ENCODE measurements at regions not wholly inside any gene's neighbourhood (a gene's known extent, or its start where the extent isn't known, plus 50 kb on each side); places are given as distances from the start of the nearest gene placed in this dataset.

GRCh38 chr4:53767482-53767881, 176.2 kb upstream of the LNX1 start:
- Mint-ChIP-seq H3K4me1 (ENCODE audit: low read depth) (no peaks in the 10 kb centered on the region), H3K27me3 (ENCODE audit: low read depth) (no peaks in the 10 kb centered on the region), H3K4me3 (ENCODE audit: low read depth) (no peak overlapping the region), H3K27ac (no peak overlapping the region), H3K9me3 (no peaks in the 10 kb centered on the region), H3K36me3 (ENCODE audit: low read depth) (no peaks in the 10 kb centered on the region)
- no peak for DNase-seq (ENCODE audit: low spot score)
- intact Hi-C loops (cut with micrococcal nuclease): no loop called here

- H3K4me3 Mint-ChIP-seq (ENCODE audit: low read depth): no peak overlapping the region
- no peak overlapping the region for H3K27ac Mint-ChIP-seq
- H3K9me3 Mint-ChIP-seq: no peaks in the 10 kb centered on the region
- DNase-seq (ENCODE audit: low spot score): no peak
- H3K27me3 Mint-ChIP-seq (ENCODE audit: low read depth): no peaks in the 10 kb centered on the region
- no peaks in the 10 kb centered on the region for H3K36me3 Mint-ChIP-seq (ENCODE audit: low read depth)
- intact Hi-C loops (cut with micrococcal nuclease): no loop called here
- no peaks in the 10 kb centered on the region for H3K4me1 Mint-ChIP-seq (ENCODE audit: low read depth)
Measured at GRCh38 chr4:53764761-53765490, 173.6 kb upstream of the LNX1 start.

- H3K9me3 Mint-ChIP-seq: no peaks in the 10 kb centered on the region
- H3K36me3 Mint-ChIP-seq (ENCODE audit: low read depth): no peaks in the 10 kb centered on the region
- no peaks in the 10 kb centered on the region for H3K27me3 Mint-ChIP-seq (ENCODE audit: low read depth)
- H3K4me1 Mint-ChIP-seq (ENCODE audit: low read depth): no peaks in the 10 kb centered on the region
- DNase-seq (ENCODE audit: low spot score): no peak
- no peak overlapping the region for H3K27ac Mint-ChIP-seq
- H3K4me3 Mint-ChIP-seq (ENCODE audit: low read depth): no peak overlapping the region
- intact Hi-C loops (cut with micrococcal nuclease): no loop called here
Measured at GRCh38 chr4:53763813-53764597, 172.7 kb upstream of the LNX1 start.

- no peak for DNase-seq (ENCODE audit: low spot score)
- no peak overlapping the region for H3K27ac Mint-ChIP-seq
- intact Hi-C loops (cut with micrococcal nuclease): no loop called here
- no peaks in the 10 kb centered on the region for H3K4me1 Mint-ChIP-seq (ENCODE audit: low read depth)
- no peaks in the 10 kb centered on the region for H3K9me3 Mint-ChIP-seq
- no peak overlapping the region for H3K4me3 Mint-ChIP-seq (ENCODE audit: low read depth)
- H3K36me3 Mint-ChIP-seq (ENCODE audit: low read depth): no peaks in the 10 kb centered on the region
- no peaks in the 10 kb centered on the region for H3K27me3 Mint-ChIP-seq (ENCODE audit: low read depth)
Measured at GRCh38 chr4:53755656-53756055, 164.4 kb upstream of the LNX1 start.

GRCh38 chr4:53752124-53752523, 160.8 kb upstream of the LNX1 start:
- no peak for DNase-seq (ENCODE audit: low spot score)
- no peak overlapping the region for H3K4me3 Mint-ChIP-seq (ENCODE audit: low read depth)
- no peak overlapping the region for H3K27ac Mint-ChIP-seq
- intact Hi-C loops (cut with micrococcal nuclease): no loop called here
- H3K27me3 Mint-ChIP-seq (ENCODE audit: low read depth): no peaks in the 10 kb centered on the region
- no peaks in the 10 kb centered on the region for H3K36me3 Mint-ChIP-seq (ENCODE audit: low read depth)
- H3K4me1 Mint-ChIP-seq (ENCODE audit: low read depth): no peaks in the 10 kb centered on the region
- H3K9me3 Mint-ChIP-seq: no peaks in the 10 kb centered on the region

- Mint-ChIP-seq H3K4me3 (ENCODE audit: low read depth) (no peak overlapping the region), H3K4me1 (ENCODE audit: low read depth) (no peaks in the 10 kb centered on the region), H3K9me3 (no peaks in the 10 kb centered on the region), H3K27ac (no peak overlapping the region), H3K36me3 (ENCODE audit: low read depth) (no peaks in the 10 kb centered on the region), H3K27me3 (ENCODE audit: low read depth) (no peaks in the 10 kb centered on the region)
- no peak for DNase-seq (ENCODE audit: low spot score)
- intact Hi-C loops (cut with micrococcal nuclease): no loop called here
Measured at GRCh38 chr4:53748328-53748772, 157.1 kb upstream of the LNX1 start.

- DNase-seq (ENCODE audit: low spot score): no peak
- Mint-ChIP-seq H3K36me3 (ENCODE audit: low read depth) (no peaks in the 10 kb centered on the region), H3K4me3 (ENCODE audit: low read depth) (no peak overlapping the region), H3K9me3 (no peaks in the 10 kb centered on the region), H3K27me3 (ENCODE audit: low read depth) (no peaks in the 10 kb centered on the region), H3K27ac (no peak overlapping the region), H3K4me1 (ENCODE audit: low read depth) (no peaks in the 10 kb centered on the region)
- intact Hi-C loops (cut with micrococcal nuclease): no loop called here
Measured at GRCh38 chr4:53747401-53747800, 156.1 kb upstream of the LNX1 start.

GRCh38 chr4:53744446-53745160, 153.3 kb upstream of the LNX1 start:
- DNase-seq (ENCODE audit: low spot score): no peak
- no peaks in the 10 kb centered on the region for H3K4me1 Mint-ChIP-seq (ENCODE audit: low read depth)
- no peak overlapping the region for H3K27ac Mint-ChIP-seq
- no peaks in the 10 kb centered on the region for H3K9me3 Mint-ChIP-seq
- intact Hi-C loops (cut with micrococcal nuclease): no loop called here
- no peak overlapping the region for H3K4me3 Mint-ChIP-seq (ENCODE audit: low read depth)
- no peaks in the 10 kb centered on the region for H3K36me3 Mint-ChIP-seq (ENCODE audit: low read depth)
- H3K27me3 Mint-ChIP-seq (ENCODE audit: low read depth): no peaks in the 10 kb centered on the region

GRCh38 chr4:53734584-53735353, 143.5 kb upstream of the LNX1 start:
- H3K27ac Mint-ChIP-seq: no peak overlapping the region
- no peaks in the 10 kb centered on the region for H3K4me1 Mint-ChIP-seq (ENCODE audit: low read depth)
- peaks cover 4% of the 10 kb centered on the region for H3K9me3 Mint-ChIP-seq
- DNase-seq (ENCODE audit: low spot score): no peak
- intact Hi-C loops (cut with micrococcal nuclease): no loop called here
- H3K4me3 Mint-ChIP-seq (ENCODE audit: low read depth): no peak overlapping the region
- H3K36me3 Mint-ChIP-seq (ENCODE audit: low read depth): no peaks in the 10 kb centered on the region
- no peaks in the 10 kb centered on the region for H3K27me3 Mint-ChIP-seq (ENCODE audit: low read depth)

GRCh38 chr4:53734182-53734581, 142.9 kb upstream of the LNX1 start:
- peaks cover 4% of the 10 kb centered on the region for H3K9me3 Mint-ChIP-seq
- no peak for DNase-seq (ENCODE audit: low spot score)
- no peak overlapping the region for H3K27ac Mint-ChIP-seq
- H3K27me3 Mint-ChIP-seq (ENCODE audit: low read depth): no peaks in the 10 kb centered on the region
- intact Hi-C loops (cut with micrococcal nuclease): no loop called here
- no peak overlapping the region for H3K4me3 Mint-ChIP-seq (ENCODE audit: low read depth)
- no peaks in the 10 kb centered on the region for H3K4me1 Mint-ChIP-seq (ENCODE audit: low read depth)
- H3K36me3 Mint-ChIP-seq (ENCODE audit: low read depth): no peaks in the 10 kb centered on the region

- no peak overlapping the region for H3K27ac Mint-ChIP-seq
- H3K36me3 Mint-ChIP-seq (ENCODE audit: low read depth): no peaks in the 10 kb centered on the region
- no peak overlapping the region for H3K4me3 Mint-ChIP-seq (ENCODE audit: low read depth)
- intact Hi-C loops (cut with micrococcal nuclease): no loop called here
- no peaks in the 10 kb centered on the region for H3K27me3 Mint-ChIP-seq (ENCODE audit: low read depth)
- DNase-seq (ENCODE audit: low spot score): no peak
- H3K4me1 Mint-ChIP-seq (ENCODE audit: low read depth): no peaks in the 10 kb centered on the region
- peaks cover 4% of the 10 kb centered on the region for H3K9me3 Mint-ChIP-seq
Measured at GRCh38 chr4:53732661-53733060, 141.4 kb upstream of the LNX1 start.

GRCh38 chr4:53730031-53730805, 138.9 kb upstream of the LNX1 start:
- H3K4me1 Mint-ChIP-seq (ENCODE audit: low read depth): no peaks in the 10 kb centered on the region
- H3K27me3 Mint-ChIP-seq (ENCODE audit: low read depth): no peaks in the 10 kb centered on the region

More at GRCh38 chr4:53730031-53730805, 138.9 kb upstream of the LNX1 start:
- no peak overlapping the region for H3K4me3 Mint-ChIP-seq (ENCODE audit: low read depth)
- peaks cover under 1% of the 10 kb centered on the region for H3K9me3 Mint-ChIP-seq
- intact Hi-C loops (cut with micrococcal nuclease): no loop called here
- H3K36me3 Mint-ChIP-seq (ENCODE audit: low read depth): no peaks in the 10 kb centered on the region
- no peak for DNase-seq (ENCODE audit: low spot score)
- H3K27ac Mint-ChIP-seq: no peak overlapping the region
